HT1080 (cell line): ENCODE measurements at regions not wholly inside any gene's neighbourhood (a gene's known extent, or its start where the extent isn't known, plus 50 kb on each side); places are given as distances from the start of the nearest gene placed in this dataset.
"Not testable (repeated sequence)": the region's sequence is repeated elsewhere in the genome, so short reads cannot be mapped to it uniquely, and the experiment has no call there.

Experiments
- DNase-seq: peaks from one replicate; pipeline ENCODE4 v3.0.0-alpha.2; 2015; ENCODE audit warnings: low read depth

DNA sequence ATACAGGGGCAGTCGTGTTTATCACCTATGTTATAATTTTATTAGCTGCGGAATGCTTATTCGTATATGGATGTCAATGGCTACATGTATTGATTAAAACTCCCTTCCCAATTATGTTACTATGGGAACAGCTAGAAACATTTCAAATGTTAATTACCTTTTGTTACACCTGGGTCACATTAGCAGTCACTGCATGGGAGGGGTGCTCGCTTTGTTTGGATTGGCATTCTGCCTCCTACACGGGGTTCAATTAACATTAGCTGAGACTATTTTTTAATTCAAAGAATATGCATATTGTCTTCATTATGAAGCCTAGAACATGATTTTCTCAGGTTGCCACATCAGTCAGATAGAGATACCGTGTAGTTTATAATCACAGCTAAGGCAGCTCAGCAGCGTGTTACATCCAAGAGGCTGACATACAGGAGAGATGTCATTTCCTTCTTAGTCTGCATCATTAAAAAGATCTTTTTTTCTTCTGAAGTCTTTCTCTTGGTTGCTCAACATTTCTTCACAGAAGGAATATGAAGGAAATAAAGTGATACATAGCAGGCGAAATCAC, 76.2 kb upstream of the RPS6KA2 start:
- no peak for DNase-seq

DNA sequence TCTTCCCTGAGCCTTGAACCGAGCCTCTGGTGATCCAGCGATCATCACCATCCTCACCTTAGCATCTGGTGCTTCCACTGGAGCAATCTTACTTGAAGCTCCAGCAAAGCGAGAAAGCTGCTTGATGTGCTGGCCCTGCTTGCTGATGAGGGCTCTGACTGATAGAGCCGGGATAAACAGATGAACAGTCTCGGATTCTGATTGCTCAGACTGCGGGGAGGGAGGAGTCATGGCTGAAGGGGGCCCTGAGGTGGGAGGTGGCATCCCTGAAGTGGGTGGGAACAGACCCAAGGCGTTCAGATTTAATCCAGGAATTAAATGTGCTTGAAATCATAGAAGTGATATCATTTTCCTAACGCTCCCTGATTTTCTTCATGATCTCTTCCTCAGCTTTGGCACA, 74.4 kb upstream of the RPS6KA2 start:
- not testable (repeated sequence) for DNase-seq

DNA sequence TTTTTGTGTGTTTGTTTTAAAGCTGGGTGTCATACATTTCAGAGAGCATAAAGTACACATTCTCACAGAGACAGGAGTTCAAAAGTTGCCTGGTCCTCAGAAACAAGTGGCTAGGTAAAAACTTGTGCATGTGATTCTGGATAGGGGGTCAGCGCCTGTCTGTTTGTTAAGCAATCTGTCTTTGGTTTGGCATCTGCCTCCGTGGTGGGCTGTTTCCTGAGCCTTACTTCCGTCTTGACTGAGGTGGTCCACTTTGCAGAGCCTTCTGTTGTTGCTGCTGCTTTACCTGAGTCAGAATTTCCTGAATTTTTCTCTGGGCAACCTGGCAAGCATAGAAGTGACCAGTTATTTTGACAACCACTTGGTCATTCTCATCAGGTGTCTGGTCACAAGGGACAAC, 73.8 kb upstream of the RPS6KA2 start:
- DNase-seq: not testable (repeated sequence)

DNA sequence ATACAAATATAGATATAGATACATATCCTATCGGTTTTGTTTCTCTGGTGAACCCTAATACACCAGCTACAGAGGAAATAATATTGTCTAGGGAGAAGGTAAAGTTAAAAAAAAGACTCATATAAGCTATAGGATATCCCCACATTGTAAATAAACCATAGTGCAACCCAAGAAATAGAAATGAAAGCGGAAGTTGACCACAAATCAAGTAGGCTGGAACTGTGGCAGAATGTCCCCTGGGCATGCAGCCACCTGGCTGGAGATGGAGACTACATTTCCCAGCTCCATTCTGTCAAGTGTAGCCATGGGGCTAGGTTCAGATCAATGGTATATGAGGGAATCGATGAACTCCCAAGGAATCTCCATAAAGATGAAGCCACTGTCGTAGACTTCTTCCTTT, 70.1 kb upstream of the RPS6KA2 start:
- no peak for DNase-seq

DNA sequence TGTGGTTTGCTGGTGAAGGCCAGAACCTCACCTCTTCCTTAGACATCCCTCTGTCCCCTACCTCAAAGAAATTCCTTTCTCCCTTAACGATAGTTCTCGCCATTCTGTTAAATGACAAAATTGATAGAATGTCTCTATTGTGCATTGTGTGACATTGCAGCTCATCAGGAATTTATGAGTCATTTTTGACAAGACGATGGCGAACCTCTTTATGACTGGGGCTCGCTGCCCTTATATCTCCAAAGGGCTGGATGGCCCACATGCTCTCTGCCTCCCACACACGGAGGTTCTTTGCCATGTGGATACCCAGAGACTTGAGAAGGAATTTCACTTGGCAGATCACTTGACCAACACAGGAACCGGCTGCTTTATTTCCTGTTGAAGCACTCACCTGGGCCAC, 66.8 kb upstream of the RPS6KA2 start:
- DNase-seq: no peak

DNA sequence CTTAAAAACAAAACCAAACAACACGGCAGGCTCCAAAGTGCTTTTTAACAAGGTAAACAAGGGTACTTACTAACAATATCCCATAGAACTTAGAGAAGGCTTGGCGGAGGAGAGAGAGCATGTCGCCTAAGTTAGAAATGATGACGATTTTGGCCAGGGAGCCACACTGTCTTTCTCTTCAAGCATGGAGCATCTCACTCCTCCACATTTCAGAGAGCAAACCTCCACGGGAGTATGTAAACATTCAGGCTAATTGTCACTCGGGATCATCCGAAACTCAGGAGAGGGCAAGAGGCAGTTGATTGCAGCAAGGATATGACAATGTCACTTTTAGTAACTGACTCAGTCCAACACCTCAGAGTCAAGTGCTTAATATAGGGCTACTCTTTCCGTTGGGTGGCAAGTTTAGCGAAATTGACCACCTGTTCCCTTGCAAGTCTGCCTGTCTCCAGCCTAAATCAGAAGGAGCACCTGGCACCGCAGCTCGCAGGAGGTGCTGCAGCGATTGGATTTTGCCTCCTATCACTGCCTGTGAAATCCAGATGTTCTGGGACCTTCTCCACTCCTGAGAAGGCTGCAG, 65.8 kb upstream of the RPS6KA2 start:
- DNase-seq: no peak

DNA sequence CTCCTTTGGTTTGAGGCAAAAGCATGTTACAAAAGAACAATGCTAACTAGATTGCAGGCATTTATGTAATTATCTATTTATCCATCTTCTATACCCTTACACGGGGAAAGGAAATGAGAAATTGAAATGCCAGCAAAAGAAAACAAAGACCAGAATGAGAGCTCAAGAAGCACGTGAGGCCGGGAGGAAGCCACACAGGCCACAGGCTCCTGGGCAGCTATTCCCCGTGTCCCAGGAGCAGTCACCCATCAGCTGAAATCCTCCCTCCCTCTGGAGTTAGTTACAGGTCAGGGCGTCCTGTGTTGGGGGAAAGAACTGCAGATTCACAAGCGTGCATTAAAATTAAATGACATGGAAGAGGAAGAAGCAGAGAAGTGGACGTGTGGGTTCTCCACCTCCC, 64.7 kb upstream of the RPS6KA2 start:
- DNase-seq: peak; percentile 19

DNA sequence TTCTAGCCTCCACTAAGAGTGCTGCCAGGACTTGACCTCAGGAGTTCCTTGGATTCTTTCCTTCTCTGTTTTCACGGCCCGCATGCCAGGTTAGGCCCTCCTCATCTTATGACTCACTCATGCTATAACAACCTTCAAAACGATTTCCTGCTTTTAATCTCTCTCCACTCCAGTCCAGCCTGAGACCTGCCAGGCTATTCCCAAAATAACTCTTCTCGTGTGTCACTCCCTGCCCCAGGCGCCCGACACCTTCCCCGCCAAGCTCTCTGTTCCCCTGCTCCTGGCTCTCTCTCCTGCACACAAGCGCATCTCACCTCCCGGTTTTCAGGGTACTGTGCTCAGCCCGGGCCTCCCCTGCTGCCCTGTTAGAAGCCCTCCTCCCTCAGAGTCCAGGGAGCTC, 64.1 kb upstream of the RPS6KA2 start:
- peak; percentile 89 for DNase-seq

DNA sequence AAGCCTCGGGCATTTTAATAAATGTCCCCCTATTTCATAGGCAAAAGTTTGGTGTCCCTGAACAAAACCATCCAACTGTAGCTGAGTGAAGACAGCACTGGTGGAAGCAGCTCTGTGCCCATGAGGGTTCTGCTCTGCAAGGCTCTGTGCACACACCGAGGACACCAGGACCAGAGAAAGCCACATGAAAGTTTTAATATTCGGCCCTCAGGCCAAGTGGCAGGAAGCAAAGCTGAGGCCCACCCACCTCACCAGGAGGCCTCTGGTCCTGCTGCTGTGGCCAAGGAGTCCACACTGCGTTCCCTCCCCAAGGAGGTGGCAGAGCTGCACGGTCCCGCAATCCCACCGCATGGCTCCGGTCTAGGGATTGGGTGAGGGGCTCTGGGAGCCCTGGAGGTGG, 62.6 kb upstream of the RPS6KA2 start:
- no peak for DNase-seq

DNA sequence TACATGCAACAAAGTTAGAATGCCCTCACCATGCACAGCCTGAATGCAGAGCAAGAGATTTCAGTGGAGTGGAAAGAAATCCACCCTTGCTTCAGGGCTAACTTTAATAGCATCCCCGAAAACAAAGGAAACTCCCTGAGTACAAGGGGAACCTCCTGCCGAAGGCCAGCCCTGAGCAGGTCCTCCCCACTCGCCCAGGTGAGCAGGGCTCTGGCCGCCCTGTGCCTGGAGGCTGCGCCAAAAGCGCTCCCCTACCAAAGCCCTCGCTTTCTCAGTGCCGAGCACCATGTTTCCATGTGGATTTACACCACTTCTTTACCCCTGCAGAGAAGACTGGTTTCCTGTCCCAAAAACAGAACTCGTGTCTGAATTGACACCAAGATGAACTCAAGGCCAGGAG, 61.9 kb upstream of the RPS6KA2 start:
- no peak for DNase-seq

DNA sequence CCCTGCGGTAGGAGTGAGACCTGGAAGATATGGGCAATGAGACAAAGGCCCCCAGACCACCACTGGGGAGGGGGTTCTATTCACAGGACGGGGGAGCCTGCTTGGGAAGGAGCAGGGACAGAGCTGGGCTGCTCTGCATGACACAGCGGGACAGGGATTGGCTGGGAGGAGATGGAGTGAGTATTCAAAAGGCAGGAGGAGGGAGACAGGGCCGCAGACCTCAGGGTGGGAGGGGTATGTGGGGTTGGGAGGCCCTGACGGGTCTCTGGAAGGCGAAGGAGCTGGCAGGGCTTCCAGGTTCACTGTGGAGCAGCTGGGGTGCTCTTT, 60.8 kb upstream of the RPS6KA2 start:
- DNase-seq: no peak

DNA sequence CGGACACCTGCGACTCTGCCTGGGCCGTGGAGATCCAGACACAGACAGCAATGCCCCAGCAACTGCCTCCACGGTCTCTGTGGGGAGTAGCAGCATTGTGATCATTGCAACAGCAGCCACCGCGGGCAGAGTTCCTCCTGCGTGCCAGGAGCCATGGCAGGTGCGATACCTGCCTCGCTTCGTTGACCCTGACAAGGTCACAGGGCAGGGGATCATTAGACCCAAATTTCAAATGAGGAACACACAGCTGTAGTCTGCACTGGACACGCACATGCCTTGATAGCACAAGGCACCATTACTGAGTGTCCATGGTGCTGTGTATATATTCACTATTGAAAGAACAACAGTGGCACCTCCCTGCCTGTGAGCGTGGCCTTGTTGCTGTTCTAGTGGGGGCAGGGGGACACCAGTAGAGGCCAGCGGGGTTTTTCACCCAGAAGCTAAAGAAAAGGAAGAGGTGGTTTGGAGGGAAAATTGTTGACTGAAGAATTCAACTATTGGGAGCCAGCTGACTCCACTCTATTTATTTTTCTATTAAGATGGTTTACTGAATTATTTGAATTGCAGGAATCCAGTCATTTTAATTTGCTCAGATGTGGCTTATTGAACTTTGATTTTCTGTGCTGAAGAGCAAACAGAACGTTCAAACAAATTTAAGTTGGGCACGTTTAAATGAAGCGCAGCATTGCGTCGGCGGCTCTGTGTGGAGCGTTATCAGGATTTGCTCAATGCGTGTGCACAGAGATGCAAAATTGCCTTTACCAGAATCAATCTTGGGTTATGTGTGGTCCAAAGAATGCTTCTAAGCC, 60.2 kb upstream of the RPS6KA2 start:
- DNase-seq: no peak

DNA sequence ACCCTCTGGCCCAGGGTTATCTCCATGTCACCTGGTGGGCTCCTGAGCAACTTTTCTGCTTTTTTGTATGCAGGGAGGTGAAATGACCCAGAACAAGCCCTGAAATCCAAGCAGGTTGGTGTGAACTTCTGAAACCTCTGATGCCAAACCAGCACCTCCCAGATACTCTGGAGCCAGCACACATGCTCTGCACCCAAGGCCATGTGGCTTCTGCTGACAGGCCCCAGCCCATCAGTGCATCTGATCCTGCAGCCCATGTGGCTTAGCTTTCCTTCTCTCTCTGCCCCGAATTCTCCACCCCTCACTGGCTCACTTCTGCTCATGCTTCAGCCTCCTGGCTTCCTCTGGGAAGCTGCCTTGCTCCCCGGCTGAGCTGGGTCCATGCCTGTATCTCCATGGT, 59.3 kb upstream of the RPS6KA2 start:
- DNase-seq: no peak

DNA sequence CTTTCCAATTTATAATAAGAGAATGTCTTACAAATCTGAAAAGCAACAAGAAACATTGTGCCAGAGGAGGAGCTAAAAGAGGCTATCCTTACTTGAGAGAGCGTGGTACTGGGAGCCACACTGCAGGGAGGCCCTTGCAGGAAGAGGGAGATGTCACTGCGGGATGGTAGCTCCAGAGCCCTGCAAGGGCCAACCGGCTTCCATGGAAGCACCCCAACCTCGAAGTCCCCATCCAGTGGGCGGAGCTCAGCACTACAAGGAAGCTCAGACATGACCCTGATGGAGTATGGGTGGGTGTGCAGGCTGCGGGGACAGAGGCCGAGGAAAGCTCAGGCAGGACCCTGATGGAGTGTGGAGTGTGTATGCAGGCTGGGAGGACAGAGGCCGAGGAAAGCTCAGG, 57.8 kb upstream of the RPS6KA2 start:
- no peak for DNase-seq

DNA sequence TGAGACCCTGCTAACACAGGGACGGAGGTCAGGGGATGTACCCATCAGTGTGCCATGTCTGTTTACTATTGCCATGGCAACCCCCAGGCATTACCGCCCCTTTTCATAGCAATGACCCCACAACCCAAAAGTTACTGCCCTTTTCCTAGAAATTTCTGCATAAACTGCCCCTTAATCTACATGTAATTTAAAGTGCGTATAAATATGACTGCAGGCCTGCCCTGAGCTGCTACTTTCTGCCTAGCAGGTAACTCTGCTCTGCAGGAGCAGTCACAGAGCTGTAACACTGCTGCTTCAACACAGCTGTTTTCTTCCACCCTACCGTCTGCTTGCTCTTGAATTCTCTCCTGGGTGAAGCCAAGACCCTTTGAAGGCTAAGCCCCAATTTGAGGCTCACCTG, 57.1 kb upstream of the RPS6KA2 start:
- DNase-seq: no peak

DNA sequence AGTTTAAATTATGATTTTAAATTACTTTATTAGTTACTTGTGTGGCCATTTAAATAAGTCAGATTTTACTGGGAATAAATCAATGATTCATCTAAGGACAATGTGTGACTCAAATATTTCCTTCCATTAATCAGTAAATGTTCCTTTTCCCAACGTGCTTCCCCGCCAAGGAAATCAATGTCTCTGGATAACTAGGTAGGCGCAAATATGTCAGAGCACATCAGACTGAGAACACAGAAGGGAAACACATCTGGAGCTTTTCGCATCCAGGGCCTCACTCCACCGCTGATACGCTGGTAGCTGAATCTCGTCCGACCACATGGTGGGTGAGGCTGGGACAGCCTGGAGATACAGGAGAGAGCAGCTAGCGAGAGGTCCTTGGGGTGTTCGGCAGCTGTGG, 56.4 kb upstream of the RPS6KA2 start:
- peak; percentile 14 for DNase-seq

DNA sequence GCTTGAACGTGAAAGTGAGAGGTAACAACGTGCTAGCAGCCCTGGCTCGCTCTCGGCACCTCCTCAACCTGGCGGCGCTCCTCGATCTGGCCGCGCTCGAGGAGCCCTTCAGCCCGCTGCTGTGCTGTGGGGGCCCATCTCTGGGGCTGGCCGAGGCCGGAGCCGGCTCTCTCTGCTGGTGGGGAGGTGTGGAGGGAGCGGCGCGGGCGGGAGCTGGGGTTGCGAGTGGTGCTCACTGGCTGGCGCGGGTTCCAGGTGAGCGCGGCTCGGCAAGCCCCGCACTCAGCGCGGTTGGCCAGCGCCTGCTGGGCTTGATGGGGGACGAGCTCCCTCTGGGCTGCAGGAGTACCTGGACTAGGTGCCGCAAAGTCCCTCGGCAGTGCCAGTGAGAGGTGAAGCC, 52.5 kb upstream of the RPS6KA2 start:
- DNase-seq: no peak

DNA sequence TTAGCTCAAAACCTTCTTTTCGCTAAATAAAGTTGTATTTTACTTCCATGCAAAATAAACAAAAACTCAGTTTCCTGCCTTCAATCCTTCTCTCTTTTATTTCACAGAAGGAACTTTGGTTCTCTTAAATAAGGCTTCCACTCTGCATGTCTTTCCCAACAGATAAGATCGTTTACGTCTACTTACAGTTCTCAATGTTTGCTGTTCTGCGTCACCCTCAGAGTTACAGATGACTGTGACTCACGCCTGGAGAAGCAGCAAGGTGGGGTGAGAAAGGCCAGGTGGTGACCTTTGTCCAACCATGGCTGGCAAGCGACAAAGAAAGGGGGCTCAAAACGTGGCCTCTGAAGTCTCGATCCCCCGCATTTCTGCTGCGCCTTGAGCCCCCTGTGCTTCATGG, 51.4 kb upstream of the RPS6KA2 start:
- peak; percentile 32 for DNase-seq

DNA sequence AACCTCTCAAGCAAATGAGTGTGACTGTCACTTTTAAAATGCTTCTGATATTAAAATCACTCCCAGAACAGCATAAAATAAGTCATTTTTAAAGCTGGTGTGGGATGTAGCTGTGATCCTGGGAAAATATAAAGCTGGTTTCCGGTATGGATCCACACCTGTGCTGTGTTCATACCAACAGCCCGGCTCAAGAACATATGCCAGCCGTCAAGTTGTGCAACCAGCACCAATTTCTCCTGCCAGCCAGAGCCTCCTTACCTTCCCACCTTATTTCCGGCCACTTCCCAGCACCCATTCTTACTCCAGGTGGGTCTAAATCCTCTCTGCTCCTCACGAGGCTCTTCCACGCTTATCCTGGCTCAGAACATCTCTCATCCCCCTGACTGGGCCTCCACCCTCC, 50.9 kb upstream of the RPS6KA2 start:
- DNase-seq: no peak
